ENCODE measurements at regions not wholly inside any gene's neighbourhood (a gene's known extent, or its start where the extent isn't known, plus 50 kb on each side); places are given as distances from the start of the nearest gene placed in this dataset.
"Not testable (repeated sequence)": the region's sequence is repeated elsewhere in the genome, so short reads cannot be mapped to it uniquely, and the experiment has no call there.

DNA sequence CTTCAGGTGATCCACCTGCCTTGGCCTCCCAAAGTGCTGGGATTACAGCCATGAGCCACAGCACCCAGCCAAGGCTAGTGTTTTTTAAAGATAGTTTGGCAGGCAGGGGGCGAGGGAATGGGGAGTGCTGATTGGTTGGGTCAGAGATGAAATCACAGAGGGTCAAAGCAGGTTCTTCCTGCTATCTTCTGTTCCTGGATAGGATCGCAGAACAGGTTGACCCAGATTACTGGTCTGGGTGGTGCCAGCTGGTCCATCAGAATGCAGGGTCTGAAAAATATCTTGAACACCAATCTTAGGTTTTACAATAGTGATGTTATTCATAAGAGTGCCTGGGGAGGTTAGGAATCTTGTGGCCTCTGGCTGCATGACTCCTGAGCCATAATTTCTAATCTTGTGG is 272.2 kb downstream of the CD83 start:
- TF ChIP-seq, protein P1, sequence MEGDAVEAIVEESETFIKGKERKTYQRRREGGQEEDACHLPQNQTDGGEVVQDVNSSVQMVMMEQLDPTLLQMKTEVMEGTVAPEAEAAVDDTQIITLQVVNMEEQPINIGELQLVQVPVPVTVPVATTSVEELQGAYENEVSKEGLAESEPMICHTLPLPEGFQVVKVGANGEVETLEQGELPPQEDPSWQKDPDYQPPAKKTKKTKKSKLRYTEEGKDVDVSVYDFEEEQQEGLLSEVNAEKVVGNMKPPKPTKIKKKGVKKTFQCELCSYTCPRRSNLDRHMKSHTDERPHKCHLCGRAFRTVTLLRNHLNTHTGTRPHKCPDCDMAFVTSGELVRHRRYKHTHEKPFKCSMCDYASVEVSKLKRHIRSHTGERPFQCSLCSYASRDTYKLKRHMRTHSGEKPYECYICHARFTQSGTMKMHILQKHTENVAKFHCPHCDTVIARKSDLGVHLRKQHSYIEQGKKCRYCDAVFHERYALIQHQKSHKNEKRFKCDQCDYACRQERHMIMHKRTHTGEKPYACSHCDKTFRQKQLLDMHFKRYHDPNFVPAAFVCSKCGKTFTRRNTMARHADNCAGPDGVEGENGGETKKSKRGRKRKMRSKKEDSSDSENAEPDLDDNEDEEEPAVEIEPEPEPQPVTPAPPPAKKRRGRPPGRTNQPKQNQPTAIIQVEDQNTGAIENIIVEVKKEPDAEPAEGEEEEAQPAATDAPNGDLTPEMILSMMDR (IDR thresholded peaks at IDR 0.05), result not testable (repeated sequence)
- not testable (repeated sequence) for TF ChIP-seq EP300, POLR2A, POLR2AphosphoS5 (IDR thresholded peaks at IDR 0.05)

Data from sigmoid colon (tissue), 4 donors.